ENCODE measurements at regions not wholly inside any gene's neighbourhood (a gene's known extent, or its start where the extent isn't known, plus 50 kb on each side); places are given as distances from the start of the nearest gene placed in this dataset.

- Mint-ChIP-seq H3K9me3 (no peaks in the 10 kb centered on the region), H3K4me1 (ENCODE audit: low read depth) (peaks cover 7% of the 10 kb centered on the region), H3K36me3 (ENCODE audit: low read depth) (no peaks in the 10 kb centered on the region), H3K4me3 (no peak overlapping the region), H3K27me3 (ENCODE audit: insufficient read depth) (peaks cover 4% of the 10 kb centered on the region), H3K27ac (no peak overlapping the region)
- TF ChIP-seq, protein P1, sequence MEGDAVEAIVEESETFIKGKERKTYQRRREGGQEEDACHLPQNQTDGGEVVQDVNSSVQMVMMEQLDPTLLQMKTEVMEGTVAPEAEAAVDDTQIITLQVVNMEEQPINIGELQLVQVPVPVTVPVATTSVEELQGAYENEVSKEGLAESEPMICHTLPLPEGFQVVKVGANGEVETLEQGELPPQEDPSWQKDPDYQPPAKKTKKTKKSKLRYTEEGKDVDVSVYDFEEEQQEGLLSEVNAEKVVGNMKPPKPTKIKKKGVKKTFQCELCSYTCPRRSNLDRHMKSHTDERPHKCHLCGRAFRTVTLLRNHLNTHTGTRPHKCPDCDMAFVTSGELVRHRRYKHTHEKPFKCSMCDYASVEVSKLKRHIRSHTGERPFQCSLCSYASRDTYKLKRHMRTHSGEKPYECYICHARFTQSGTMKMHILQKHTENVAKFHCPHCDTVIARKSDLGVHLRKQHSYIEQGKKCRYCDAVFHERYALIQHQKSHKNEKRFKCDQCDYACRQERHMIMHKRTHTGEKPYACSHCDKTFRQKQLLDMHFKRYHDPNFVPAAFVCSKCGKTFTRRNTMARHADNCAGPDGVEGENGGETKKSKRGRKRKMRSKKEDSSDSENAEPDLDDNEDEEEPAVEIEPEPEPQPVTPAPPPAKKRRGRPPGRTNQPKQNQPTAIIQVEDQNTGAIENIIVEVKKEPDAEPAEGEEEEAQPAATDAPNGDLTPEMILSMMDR (IDR thresholded peaks at IDR 0.05) = no peak
- DNase-seq = no peak
Measured at GRCh38 chr6:71584712-71585436, 296.3 kb downstream of the OGFRL1 start.

DNA sequence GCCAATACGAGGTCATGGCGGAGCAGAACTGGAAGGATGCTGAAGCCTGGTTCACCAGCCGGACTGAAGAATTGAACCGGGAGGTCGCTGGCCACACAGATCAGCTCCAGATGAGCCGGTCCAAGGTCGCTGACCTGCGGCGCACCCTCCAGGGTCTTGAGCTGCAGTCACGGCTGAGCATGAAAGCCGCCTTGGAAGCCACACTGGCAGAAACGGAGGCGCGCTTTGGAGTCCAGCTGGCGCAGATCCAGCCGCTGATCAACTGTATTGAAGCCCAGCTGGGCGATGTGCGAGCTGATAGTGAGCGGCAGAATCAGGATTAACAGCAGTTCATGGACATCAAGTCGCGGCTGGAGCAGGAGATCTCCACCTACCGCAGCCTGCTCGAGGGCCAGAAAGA lies 296.9 kb downstream of the OGFRL1 start:
- Mint-ChIP-seq H3K27me3 (ENCODE audit: insufficient read depth) (peaks cover 4% of the 10 kb centered on the region), H3K4me1 (ENCODE audit: low read depth) (peaks cover 5% of the 10 kb centered on the region; the same call in 1 of the 2 replicates), H3K36me3 (ENCODE audit: low read depth) (no peaks in the 10 kb centered on the region), H3K27ac (no peak overlapping the region), H3K9me3 (no peaks in the 10 kb centered on the region), H3K4me3 (no peak overlapping the region)
- DNase-seq = no peak
- TF ChIP-seq, protein P1 (IDR thresholded peaks at IDR 0.05) = no peak

DNA sequence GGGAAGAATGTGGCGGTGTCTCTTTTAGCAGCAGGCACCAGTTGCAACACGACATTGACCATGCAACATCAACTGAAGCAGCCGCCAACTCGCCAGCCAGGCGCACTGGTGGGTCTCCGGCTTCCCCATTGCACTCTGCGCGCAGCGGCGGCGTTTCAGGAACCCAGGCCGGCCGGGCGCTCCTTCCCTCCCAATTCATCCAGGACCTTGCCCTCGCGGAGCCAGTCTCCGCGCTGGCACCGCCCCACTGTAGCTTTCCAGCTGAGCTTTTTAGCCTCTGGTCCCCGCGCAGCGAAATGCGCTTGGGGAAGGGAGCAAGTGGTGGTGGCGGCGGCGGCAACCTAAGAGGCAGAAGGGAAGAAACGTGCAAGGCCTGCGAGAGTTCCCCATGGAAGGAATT lies 297.9 kb upstream of the RIMS1 start:
- TF ChIP-seq, protein P1 (IDR thresholded peaks at IDR 0.05) = no peak
- Mint-ChIP-seq H3K27me3 (ENCODE audit: insufficient read depth) (peaks cover 4% of the 10 kb centered on the region), H3K36me3 (ENCODE audit: low read depth) (no peaks in the 10 kb centered on the region), H3K4me3 (no peak overlapping the region), H3K9me3 (no peaks in the 10 kb centered on the region), H3K4me1 (ENCODE audit: low read depth) (peaks cover 11% of the 10 kb centered on the region), H3K27ac (no peak overlapping the region)
- no peak for DNase-seq

DNA sequence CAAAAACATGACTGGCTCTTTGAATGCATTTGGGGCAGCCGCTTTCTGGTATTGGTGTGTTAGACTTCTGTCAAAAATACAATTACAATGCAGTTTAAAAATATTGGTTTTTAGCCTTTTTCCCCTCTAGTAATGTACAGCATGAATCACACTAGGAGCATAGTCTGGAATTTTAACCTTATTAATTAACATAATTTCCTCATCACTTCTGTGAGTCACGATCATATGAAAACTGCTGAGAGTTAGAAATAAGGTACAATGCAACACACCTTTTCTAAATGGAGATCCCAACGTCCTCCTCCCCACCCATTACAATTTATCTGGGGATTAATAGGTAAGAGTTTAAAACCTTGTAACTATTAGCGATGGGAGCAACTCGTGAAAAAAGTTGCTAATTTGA lies 297.1 kb upstream of the RIMS1 start:
- DNase-seq = no peak
- TF ChIP-seq, protein P1 (IDR thresholded peaks at IDR 0.05) = no peak
- Mint-ChIP-seq H3K9me3 (no peaks in the 10 kb centered on the region), H3K4me3 (no peak overlapping the region), H3K36me3 (ENCODE audit: low read depth) (no peaks in the 10 kb centered on the region), H3K27ac (no peak overlapping the region), H3K4me1 (ENCODE audit: low read depth) (peaks cover 11% of the 10 kb centered on the region), H3K27me3 (ENCODE audit: insufficient read depth) (peaks cover 4% of the 10 kb centered on the region)

GRCh38 chr6:71592643-71593042 lies 293.7 kb upstream of the RIMS1 start:
- no peak for DNase-seq
- Mint-ChIP-seq H3K36me3 (ENCODE audit: low read depth) (no peaks in the 10 kb centered on the region), H3K4me1 (ENCODE audit: low read depth) (peaks cover 15% of the 10 kb centered on the region), H3K9me3 (no peaks in the 10 kb centered on the region), H3K27me3 (ENCODE audit: insufficient read depth) (peaks cover 5% of the 10 kb centered on the region; the same call in 1 of the 2 replicates), H3K27ac (no peak overlapping the region), H3K4me3 (no peak overlapping the region)
- TF ChIP-seq, protein P1 (IDR thresholded peaks at IDR 0.05) = no peak
